NT2/D1 (cell line): ENCODE measurements at regions not wholly inside any gene's neighbourhood (a gene's known extent, or its start where the extent isn't known, plus 50 kb on each side); places are given as distances from the start of the nearest gene placed in this dataset.

Experiments
- SUZ12 ChIP-seq: IDR thresholded peaks from 2 replicates; pipeline ENCODE4 v1.6.1; 2011; ENCODE audit not compliant: insufficient read length, insufficient read depth; ENCODE audit errors: extremely low read depth
- YY1 ChIP-seq: IDR thresholded peaks from 2 replicates; pipeline ENCODE4 v1.6.1; 2011; ENCODE audit not compliant: insufficient read length, insufficient read depth
- ZNF274 ChIP-seq: IDR thresholded peaks from 2 replicates; pipeline ENCODE4 v1.6.1; 2011; ENCODE audit warnings: mild to moderate bottlenecking, low read depth, low read length

DNA sequence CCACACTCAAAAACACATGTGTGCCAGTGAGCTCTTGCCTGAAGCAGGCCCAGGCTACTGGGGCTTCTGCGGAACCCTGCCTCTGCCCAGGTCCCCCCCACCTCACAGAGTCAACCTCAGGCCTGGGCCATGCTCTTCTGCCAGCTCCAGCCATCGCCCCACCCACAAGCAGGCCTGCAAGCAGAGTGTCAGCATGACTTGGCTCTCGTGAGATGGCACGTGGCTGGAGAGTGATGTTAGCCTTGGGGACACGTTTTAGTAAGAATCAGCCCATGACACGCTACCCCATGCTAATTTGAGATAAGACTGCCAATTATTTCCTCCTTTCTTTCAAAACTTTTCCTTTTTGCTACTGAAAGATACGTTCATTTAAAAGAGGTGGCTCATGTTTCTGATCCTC lies 351.7 kb downstream of the IRX2 start:
- no peak for TF ChIP-seq SUZ12
- no peak for TF ChIP-seq YY1
- TF ChIP-seq ZNF274, result no peak
